ENCODE measurements at regions not wholly inside any gene's neighbourhood (a gene's known extent, or its start where the extent isn't known, plus 50 kb on each side); places are given as distances from the start of the nearest gene placed in this dataset.

DNA sequence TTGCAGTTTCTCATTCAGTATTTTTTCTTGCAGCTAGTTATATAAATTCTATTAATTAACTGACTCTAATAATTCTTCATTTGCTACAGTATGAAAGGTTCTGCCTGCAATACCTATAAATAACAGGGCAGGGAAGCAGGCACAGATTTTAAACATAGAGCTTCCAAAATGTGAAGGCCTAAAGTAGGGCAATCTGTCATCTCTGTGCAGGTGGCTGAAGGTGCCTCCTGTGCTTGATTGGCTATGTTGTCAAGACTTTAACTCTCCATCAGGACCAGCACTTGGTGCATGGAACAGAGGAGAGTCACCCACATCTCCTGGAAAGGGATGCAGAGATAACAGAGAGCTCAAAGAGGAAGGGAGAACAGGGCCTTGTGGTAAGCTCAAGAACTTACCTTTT, 75.2 kb upstream of the TSPAN5 start:
- no TSS peak for BruUV-seq (replicated peaks)
- Histone ChIP-seq H3K9me2 (ENCODE audit: insufficient read depth, low read length) (no peaks in the 10 kb centered on the region), H3K79me2 (ENCODE audit: insufficient read depth, low read depth, low read length) (no peaks in the 10 kb centered on the region), H3K4me1 (ENCODE audit: insufficient read depth, low read length, poor library complexity, severe bottlenecking) (no peaks in the 10 kb centered on the region), H4K20me1 (ENCODE audit: insufficient read depth, low read length) (no peaks in the 10 kb centered on the region), H3K4me2 (ENCODE audit: low read length) (no peak overlapping the region), H3K9me3 (ENCODE audit: low read length) (no peaks in the 10 kb centered on the region), H3K4me3 (ENCODE audit: low read depth, low read length, poor library complexity, severe bottlenecking) (no peak overlapping the region), H3K36me3 (ENCODE audit: insufficient read depth, low read length) (no peaks in the 10 kb centered on the region), H3K27ac (ENCODE audit: low read depth, low read length, poor library complexity, severe bottlenecking) (no peak overlapping the region), H2AFZ (ENCODE audit: low read length) (no peak overlapping the region)
- no peak for DNase-seq (ENCODE audit: low spot score)
- no peak for TF ChIP-seq EZH2phosphoT487 (IDR thresholded peaks at IDR 0.05; ENCODE audit: borderline replicate concordance, low read depth, low read length)
- TF ChIP-seq, protein P1, sequence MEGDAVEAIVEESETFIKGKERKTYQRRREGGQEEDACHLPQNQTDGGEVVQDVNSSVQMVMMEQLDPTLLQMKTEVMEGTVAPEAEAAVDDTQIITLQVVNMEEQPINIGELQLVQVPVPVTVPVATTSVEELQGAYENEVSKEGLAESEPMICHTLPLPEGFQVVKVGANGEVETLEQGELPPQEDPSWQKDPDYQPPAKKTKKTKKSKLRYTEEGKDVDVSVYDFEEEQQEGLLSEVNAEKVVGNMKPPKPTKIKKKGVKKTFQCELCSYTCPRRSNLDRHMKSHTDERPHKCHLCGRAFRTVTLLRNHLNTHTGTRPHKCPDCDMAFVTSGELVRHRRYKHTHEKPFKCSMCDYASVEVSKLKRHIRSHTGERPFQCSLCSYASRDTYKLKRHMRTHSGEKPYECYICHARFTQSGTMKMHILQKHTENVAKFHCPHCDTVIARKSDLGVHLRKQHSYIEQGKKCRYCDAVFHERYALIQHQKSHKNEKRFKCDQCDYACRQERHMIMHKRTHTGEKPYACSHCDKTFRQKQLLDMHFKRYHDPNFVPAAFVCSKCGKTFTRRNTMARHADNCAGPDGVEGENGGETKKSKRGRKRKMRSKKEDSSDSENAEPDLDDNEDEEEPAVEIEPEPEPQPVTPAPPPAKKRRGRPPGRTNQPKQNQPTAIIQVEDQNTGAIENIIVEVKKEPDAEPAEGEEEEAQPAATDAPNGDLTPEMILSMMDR (conservative IDR thresholded peaks at IDR 0.05; ENCODE audit: low read length) = no peak
- CTCF ChIA-PET (ENCODE audit: unreplicated experiment) = no interaction called here
- POLR2A ChIA-PET = interaction anchor here (0.5 to 0.6 kb wide), 3 partner anchors 9 to 599 kb away, joined by 3 read pairs; no protein-coding TSS in a partner anchor
- intact Hi-C loops (cut with micrococcal nuclease; ENCODE audit: unreplicated experiment) = no loop called here

DNA sequence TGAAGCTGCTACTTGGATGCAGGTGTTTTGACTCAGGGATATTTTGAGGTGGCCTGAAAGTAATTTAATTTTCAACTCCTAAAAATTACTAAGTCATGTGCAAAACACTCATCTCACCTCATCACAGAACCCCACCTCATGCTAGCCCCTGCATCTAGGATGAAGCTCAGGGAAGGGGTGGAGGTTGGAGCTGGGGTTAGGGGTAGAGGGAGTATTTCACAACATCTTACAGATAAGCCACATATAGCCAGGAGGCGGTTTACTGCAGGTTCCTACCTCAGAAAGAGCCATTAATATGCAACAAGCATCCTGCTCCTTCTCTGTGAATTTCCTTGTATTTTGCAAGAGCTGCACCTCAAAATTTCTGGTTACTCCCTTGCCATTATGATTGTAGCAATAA, 70.5 kb upstream of the TSPAN5 start:
- Histone ChIP-seq H3K9me3 (ENCODE audit: low read length) (no peaks in the 10 kb centered on the region), H3K79me2 (ENCODE audit: insufficient read depth, low read depth, low read length) (no peaks in the 10 kb centered on the region), H3K4me3 (ENCODE audit: low read depth, low read length, poor library complexity, severe bottlenecking) (no peak overlapping the region), H3K4me2 (ENCODE audit: low read length) (no peak overlapping the region), H3K4me1 (ENCODE audit: insufficient read depth, low read length, poor library complexity, severe bottlenecking) (no peaks in the 10 kb centered on the region), H3K9me2 (ENCODE audit: insufficient read depth, low read length) (no peaks in the 10 kb centered on the region), H3K27ac (ENCODE audit: low read depth, low read length, poor library complexity, severe bottlenecking) (no peak overlapping the region), H2AFZ (ENCODE audit: low read length) (no peak overlapping the region), H3K36me3 (ENCODE audit: insufficient read depth, low read length) (no peaks in the 10 kb centered on the region), H4K20me1 (ENCODE audit: insufficient read depth, low read length) (no peaks in the 10 kb centered on the region)
- intact Hi-C loops (cut with micrococcal nuclease; ENCODE audit: unreplicated experiment) = no loop called here
- POLR2A ChIA-PET = interaction anchor here (0.9 kb wide), 1 partner anchor 9 kb away, joined by 3 read pairs; no protein-coding TSS in a partner anchor
- CTCF ChIA-PET (ENCODE audit: unreplicated experiment) = no interaction called here
- no TSS peak for BruUV-seq (replicated peaks)
- DNase-seq (ENCODE audit: low spot score) = no peak
- TF ChIP-seq, protein P1 (conservative IDR thresholded peaks at IDR 0.05; ENCODE audit: low read length) = no peak
- TF ChIP-seq EZH2phosphoT487 (IDR thresholded peaks at IDR 0.05; ENCODE audit: borderline replicate concordance, low read depth, low read length) = no peak

DNA sequence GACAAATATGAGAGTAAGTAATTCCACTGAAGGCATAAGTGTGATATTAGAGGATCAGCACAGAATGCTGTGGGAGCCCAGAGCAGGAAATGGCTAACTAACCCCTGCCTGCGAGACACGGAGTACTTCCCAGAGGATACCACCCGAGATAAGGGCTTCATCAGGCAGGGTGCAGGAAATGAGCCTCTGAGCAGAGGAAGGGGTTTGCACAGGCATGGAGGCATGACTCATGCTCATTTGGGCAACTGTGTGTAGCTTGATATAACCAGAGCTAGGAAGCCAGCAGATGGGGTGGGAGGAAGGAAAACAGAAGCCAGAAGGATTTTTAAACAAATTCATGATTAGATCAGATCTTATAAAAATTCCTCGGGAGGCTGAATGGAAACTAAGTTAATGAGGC, 70.0 kb upstream of the TSPAN5 start:
- Histone ChIP-seq H4K20me1 (ENCODE audit: insufficient read depth, low read length) (no peaks in the 10 kb centered on the region), H3K4me1 (ENCODE audit: insufficient read depth, low read length, poor library complexity, severe bottlenecking) (no peaks in the 10 kb centered on the region), H3K27ac (ENCODE audit: low read depth, low read length, poor library complexity, severe bottlenecking) (no peak overlapping the region), H3K9me3 (ENCODE audit: low read length) (no peaks in the 10 kb centered on the region), H3K36me3 (ENCODE audit: insufficient read depth, low read length) (no peaks in the 10 kb centered on the region), H3K9me2 (ENCODE audit: insufficient read depth, low read length) (no peaks in the 10 kb centered on the region), H3K4me3 (ENCODE audit: low read depth, low read length, poor library complexity, severe bottlenecking) (no peak overlapping the region), H3K79me2 (ENCODE audit: insufficient read depth, low read depth, low read length) (no peaks in the 10 kb centered on the region), H3K4me2 (ENCODE audit: low read length) (no peak overlapping the region), H2AFZ (ENCODE audit: low read length) (no peak overlapping the region)
- no peak for TF ChIP-seq EZH2phosphoT487 (IDR thresholded peaks at IDR 0.05; ENCODE audit: borderline replicate concordance, low read depth, low read length)
- TF ChIP-seq, protein P1 (conservative IDR thresholded peaks at IDR 0.05; ENCODE audit: low read length) = no peak
- POLR2A ChIA-PET = no interaction called here
- intact Hi-C loops (cut with micrococcal nuclease; ENCODE audit: unreplicated experiment) = no loop called here
- no peak for DNase-seq (ENCODE audit: low spot score)
- no TSS peak for BruUV-seq (replicated peaks)
- CTCF ChIA-PET (ENCODE audit: unreplicated experiment) = no interaction called here
